Muscle of leg (tissue), 3 donors: ENCODE measurements at regions not wholly inside any gene's neighbourhood (a gene's known extent, or its start where the extent isn't known, plus 50 kb on each side); places are given as distances from the start of the nearest gene placed in this dataset.
A peak's percentile ranks its signal among the peaks of the same experiment; 100 is the strongest.

ENCODE experiments used
- DNase-seq: peaks from one replicate; pipeline ENCODE4 v3.0.0; 2013
- H3K27ac ChIP-seq: one replicate; pipeline ENCODE4 v1.5.1; 2013; ENCODE audit warnings: mild to moderate bottlenecking, low read length, control low read depth
- H3K27me3 ChIP-seq: one replicate; pipeline ENCODE4 v1.6.1; 2013; ENCODE audit warnings: low read length; ENCODE audit not compliant: control insufficient read depth, insufficient read depth
- H3K36me3 ChIP-seq: one replicate; pipeline ENCODE4 v1.6.1; 2013; ENCODE audit warnings: low read length; ENCODE audit not compliant: control insufficient read depth, insufficient read depth
- H3K4me1 ChIP-seq: one replicate; pipeline ENCODE4 v1.6.1; 2013; ENCODE audit warnings: low read length; ENCODE audit not compliant: control insufficient read depth, insufficient read depth
- H3K4me3 ChIP-seq: one replicate; pipeline ENCODE4 v1.5.1; 2013; ENCODE audit warnings: low read length, control low read depth
- H3K9me3 ChIP-seq: replicated peaks from 2 replicates; pipeline ENCODE4 v1.6.1; 2013; ENCODE audit warnings: low read depth, low read length; ENCODE audit not compliant: control insufficient read depth
- WGBS: methylation state at CpG from one replicate; pipeline ENCODE4 v1.1.5; 2013; ENCODE audit warnings: missing lambda C conversion rate; ENCODE audit not compliant: insufficient coverage; 5-methylcytosine and 5-hydroxymethylcytosine counted together

GRCh38 chr6:128676456-128676855, 156.1 kb upstream of the PTPRK start:
- H3K27me3 ChIP-seq, result no peaks in the 10 kb centered on the region
- H3K36me3 ChIP-seq, result no peaks in the 10 kb centered on the region
- no peak overlapping the region for H3K27ac ChIP-seq
- H3K4me3 ChIP-seq, result no peak overlapping the region
- H3K9me3 ChIP-seq, result no peaks in the 10 kb centered on the region
- no peak for DNase-seq
- no peaks in the 10 kb centered on the region for H3K4me1 ChIP-seq

GRCh38 chr6:128672023-128672422, 151.6 kb upstream of the PTPRK start:
- Histone ChIP-seq H3K9me3 (no peaks in the 10 kb centered on the region), H3K27me3 (no peaks in the 10 kb centered on the region), H3K27ac (no peak overlapping the region), H3K4me3 (no peak overlapping the region), H3K4me1 (no peaks in the 10 kb centered on the region), H3K36me3 (no peaks in the 10 kb centered on the region)
- WGBS, result no CpG with 5 or more reads among the region's 3 CpGs
- DNase-seq, result no peak

GRCh38 chr6:128667339-128667858, 147.0 kb upstream of the PTPRK start:
- H3K27ac ChIP-seq, result no peak overlapping the region
- no CpG with 5 or more reads among the region's 4 CpGs for WGBS
- no peaks in the 10 kb centered on the region for H3K4me1 ChIP-seq
- H3K27me3 ChIP-seq, result no peaks in the 10 kb centered on the region
- H3K36me3 ChIP-seq, result no peaks in the 10 kb centered on the region
- no peak overlapping the region for H3K4me3 ChIP-seq
- DNase-seq, result no peak
- H3K9me3 ChIP-seq, result no peaks in the 10 kb centered on the region

- H3K27me3 ChIP-seq, result no peaks in the 10 kb centered on the region
- no peaks in the 10 kb centered on the region for H3K4me1 ChIP-seq
- no peak overlapping the region for H3K4me3 ChIP-seq
- no CpG with 5 or more reads among the region's 2 CpGs for WGBS
- no peaks in the 10 kb centered on the region for H3K9me3 ChIP-seq
- no peaks in the 10 kb centered on the region for H3K36me3 ChIP-seq
- H3K27ac ChIP-seq, result no peak overlapping the region
- no peak for DNase-seq
Measured at GRCh38 chr6:128666405-128666804, 146.0 kb upstream of the PTPRK start.

- 89% methylated on average over 2 of the region's 2 CpGs for WGBS
Measured at GRCh38 chr6:128663238-128663637, 142.8 kb upstream of the PTPRK start.

DNA sequence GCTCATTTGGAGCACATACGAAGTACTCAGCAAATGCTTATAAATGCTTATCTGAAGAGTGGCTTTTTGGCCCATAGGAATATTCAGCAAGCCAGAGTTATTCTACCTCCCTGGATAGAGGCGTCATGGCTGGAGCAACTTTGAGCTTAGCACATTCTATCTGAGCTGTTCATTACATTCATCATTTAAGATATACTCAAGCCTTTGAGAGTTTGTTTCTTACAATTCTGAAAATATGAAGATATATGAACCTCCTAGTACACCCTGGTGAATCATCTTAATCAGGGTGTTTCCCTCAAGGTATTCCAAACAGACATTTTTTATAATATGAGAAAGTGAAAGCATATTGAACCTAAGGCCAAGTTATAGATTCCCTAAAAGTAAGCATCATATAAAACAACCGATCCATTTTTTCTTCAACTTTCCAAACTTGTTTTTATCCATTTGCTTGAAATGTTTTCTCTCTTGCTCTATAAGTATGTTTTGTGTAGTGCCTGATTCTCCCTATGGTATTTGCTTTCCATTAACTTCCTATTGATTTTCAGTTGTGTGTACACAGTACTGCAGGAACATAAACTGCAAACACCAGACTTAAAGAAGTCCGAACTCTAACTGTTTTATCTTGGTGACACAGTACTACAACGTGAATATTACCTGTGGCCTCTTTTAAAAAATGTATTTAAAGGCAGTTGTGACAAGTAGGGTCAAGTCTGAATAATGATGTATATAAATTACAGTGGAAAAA, 139.7 kb upstream of the PTPRK start:
- Histone ChIP-seq H3K4me3 (no peak overlapping the region), H3K36me3 (no peaks in the 10 kb centered on the region), H3K4me1 (no peaks in the 10 kb centered on the region), H3K27me3 (no peaks in the 10 kb centered on the region), H3K9me3 (no peaks in the 10 kb centered on the region), H3K27ac (no peak overlapping the region)
- 60% methylated on average over 1 of the region's 5 CpGs for WGBS
- DNase-seq, result peak; percentile 19

More at GRCh38 chr6:128663238-128663637, 142.8 kb upstream of the PTPRK start:
- Histone ChIP-seq H3K36me3 (no peaks in the 10 kb centered on the region), H3K27ac (no peak overlapping the region), H3K9me3 (no peaks in the 10 kb centered on the region), H3K4me3 (no peak overlapping the region), H3K4me1 (no peaks in the 10 kb centered on the region), H3K27me3 (no peaks in the 10 kb centered on the region)
- no peak for DNase-seq

GRCh38 chr6:128659276-128659675, 138.9 kb upstream of the PTPRK start:
- no peak overlapping the region for H3K4me3 ChIP-seq
- no CpG with 5 or more reads among the region's 1 CpG for WGBS
- no peaks in the 10 kb centered on the region for H3K9me3 ChIP-seq
- no peaks in the 10 kb centered on the region for H3K27me3 ChIP-seq
- H3K27ac ChIP-seq, result no peak overlapping the region
- H3K4me1 ChIP-seq, result no peaks in the 10 kb centered on the region
- no peak for DNase-seq
- no peaks in the 10 kb centered on the region for H3K36me3 ChIP-seq

- Histone ChIP-seq H3K9me3 (no peaks in the 10 kb centered on the region), H3K4me1 (no peaks in the 10 kb centered on the region), H3K4me3 (no peak overlapping the region), H3K27ac (no peak overlapping the region), H3K36me3 (no peaks in the 10 kb centered on the region), H3K27me3 (no peaks in the 10 kb centered on the region)
- DNase-seq, result no peak
Measured at GRCh38 chr6:128657181-128657580, 136.8 kb upstream of the PTPRK start.

DNA sequence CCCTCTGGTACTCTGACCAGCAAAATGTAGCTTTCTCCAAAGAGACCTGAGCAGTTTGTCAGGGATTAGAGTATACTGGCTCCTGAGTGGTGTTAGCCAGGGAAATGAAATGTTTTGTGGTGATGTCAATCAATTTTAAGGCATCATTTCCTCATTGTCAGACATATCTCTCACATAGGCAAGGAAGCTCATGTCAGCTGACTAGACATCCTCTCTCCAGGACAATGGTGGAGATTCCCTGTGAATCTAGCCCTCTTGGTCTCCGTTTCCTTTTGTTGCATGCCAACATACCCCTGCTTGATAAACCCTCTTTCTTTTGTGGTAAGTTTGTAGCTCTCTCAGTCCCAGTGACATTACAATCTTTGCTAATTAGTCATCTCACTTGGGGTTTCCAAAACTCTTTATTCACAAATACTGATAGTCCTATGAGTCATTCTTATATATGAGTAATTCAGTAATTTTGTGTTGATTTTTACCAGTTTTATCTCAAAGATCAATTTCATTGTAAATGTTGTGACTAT, 135.6 kb upstream of the PTPRK start:
- no peaks in the 10 kb centered on the region for H3K36me3 ChIP-seq
- H3K4me1 ChIP-seq, result no peaks in the 10 kb centered on the region
- H3K4me3 ChIP-seq, result no peak overlapping the region
- no peaks in the 10 kb centered on the region for H3K9me3 ChIP-seq
- no peak overlapping the region for H3K27ac ChIP-seq
- no CpG with 5 or more reads among the region's 1 CpG for WGBS
- H3K27me3 ChIP-seq, result no peaks in the 10 kb centered on the region
- no peak for DNase-seq

DNA sequence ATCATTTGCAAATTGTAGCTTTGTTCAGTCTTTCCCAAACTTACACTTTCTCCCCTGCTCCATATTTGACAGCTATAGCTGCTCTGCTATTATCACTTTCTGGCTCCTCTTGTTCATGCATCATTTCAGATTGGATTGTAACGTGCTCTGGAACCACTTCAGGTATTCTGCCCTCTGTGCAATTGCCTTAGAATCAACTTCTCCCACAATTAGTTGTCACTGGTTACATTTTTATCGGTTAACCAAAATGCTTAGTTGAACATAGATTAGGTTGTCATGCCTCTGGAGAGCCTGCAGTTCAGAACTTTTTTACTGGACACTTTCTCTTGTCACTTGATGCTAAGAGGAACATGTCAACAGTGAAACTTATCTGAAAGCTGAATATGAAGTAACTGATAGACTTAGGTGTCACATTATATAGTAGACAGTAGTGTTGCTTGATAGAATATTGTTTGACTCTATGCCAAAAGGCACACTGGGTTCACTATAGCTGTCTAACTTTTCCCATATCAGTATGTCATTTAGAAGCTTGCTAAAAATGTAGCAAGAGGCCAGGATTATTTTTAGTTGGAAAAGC, 127.7 kb upstream of the PTPRK start:
- Histone ChIP-seq H3K4me1 (no peaks in the 10 kb centered on the region), H3K27ac (no peak overlapping the region), H3K9me3 (no peaks in the 10 kb centered on the region), H3K36me3 (no peaks in the 10 kb centered on the region), H3K27me3 (no peaks in the 10 kb centered on the region), H3K4me3 (no peak overlapping the region)
- WGBS, result 100% methylated on average over 1 of the region's 2 CpGs
- DNase-seq, result no peak
